Pancreas (tissue), 10 donors: ENCODE measurements at regions not wholly inside any gene's neighbourhood (a gene's known extent, or its start where the extent isn't known, plus 50 kb on each side); places are given as distances from the start of the nearest gene placed in this dataset.

Experiments used
- ATAC-seq, 4 donors: fragments of 200-7000 bp; cut with Tn5 transposase; one replicate each; pipeline versions ENCODE4 v1.8.0 to v1.9.1; 2020; ENCODE audit warnings: mild to moderate bottlenecking in 4 of 4, moderate library complexity in 4 of 4
- DNase-seq, 6 donors: peaks; one replicate each; pipeline ENCODE4 v3.0.0-alpha.2; 2020
- FAIRE-seq: peaks from 2 replicates; lab custom pipeline; 2012; peaks lifted over from hg19 to GRCh38; lab: Jason Lieb, UNC
- H3K27ac ChIP-seq, 4 donors: fragments of 200-600 bp; sonication (generic); 1 replicate in 3 of 4; 2 replicates in 1 of 4; pipeline versions ENCODE4 v1.5.0 to v1.8.0; 2020
- H3K27me3 ChIP-seq, 4 donors: fragments of 200-600 bp; one replicate each; pipeline ENCODE4 v1.8.0; 2021
- H3K36me3 ChIP-seq, 3 donors: fragments of 200-600 bp; sonication (generic) in 1 of 3; one replicate each; pipeline versions ENCODE4 v1.5.0 to v1.8.0; 2020 to 2021
- H3K4me1 ChIP-seq, 3 donors: fragments of 200-600 bp; one replicate each; pipeline ENCODE4 v1.8.0; 2021
- H3K4me3 ChIP-seq, 4 donors: fragments of 200-600 bp; sonication (generic) in 2 of 4; one replicate each; pipeline versions ENCODE4 v1.5.0 to v1.8.0; 2020 to 2021
- H3K9me3 ChIP-seq, 4 donors: fragments of 200-600 bp; one replicate each; pipeline ENCODE4 v1.8.0; 2021
- CTCF ChIP-seq, 4 donors: fragments of 200-600 bp; sonication (generic) in 3 of 4; IDR thresholded peaks; one replicate each; pipeline versions ENCODE4 v1.5.0 to v1.8.0; 2021; ENCODE audit warnings: antibody characterized with exemption in 4 of 4
- WGBS, 2 donors: extraction: QIAGEN DNeasy Blood & Tissue Kit; methylation state at CpG; one replicate each; pipeline ENCODE4 v1.1.7; 2013; 5-methylcytosine and 5-hydroxymethylcytosine counted together
- intact Hi-C, 3 donors: fragments of 100-400 bp; cut with DNase I; formaldehyde crosslinking; loops; one replicate each; pipeline versions ENCODE4 v1.11.1 to v1.14.2; 2022
- donor health status: healthy with polysubstance abuse.
- donor health status: DM: no; HTN: no; CAD: no; lungs with moderate emphysema.
- donor health status: DM: no; HTN: no; CAD: no.
- donor health status: control.
- donor health status: control.
- donor health status: Bipolar disorder and iron deficiency.
- donor health status: DM: yes; HTN: yes; CAD: no.
- donor health status: DM: no; HTN: no; CAD: no.
- donor health status: DM: no; HTN: no; CAD: no.
- donor health status: DM: yes; HTN: yes; CAD: no.

GRCh38 chr9:86664603-86665002, 282.7 kb downstream of the GAS1 start:
- no peaks in the 10 kb centered on the region for H3K27me3 ChIP-seq
- WGBS, 2 donors: 74 to 75% methylated on average over 7 of the region's 7 CpGs
- H3K36me3 ChIP-seq: no peaks in the 10 kb centered on the region
- no peak for TF ChIP-seq CTCF (IDR thresholded peaks at IDR 0.05)
- H3K9me3 ChIP-seq: no peaks in the 10 kb centered on the region
- no peak for ATAC-seq
- intact Hi-C loops: no loop called here
- FAIRE-seq: no peak
- no peak overlapping the region for H3K4me3 ChIP-seq
- H3K27ac ChIP-seq: no peak overlapping the region
- H3K4me1 ChIP-seq: no peaks in the 10 kb centered on the region
- no peak for DNase-seq

GRCh38 chr9:86663905-86664304, 283.4 kb downstream of the GAS1 start:
- Histone ChIP-seq H3K4me1 (no peaks in the 10 kb centered on the region), H3K9me3 (no peaks in the 10 kb centered on the region), H3K36me3 (no peaks in the 10 kb centered on the region), H3K4me3 (no peak overlapping the region), H3K27me3 (no peaks in the 10 kb centered on the region), H3K27ac (no peak overlapping the region)
- no peak for TF ChIP-seq CTCF (IDR thresholded peaks at IDR 0.05)
- intact Hi-C loops: no loop called here
- no peak for FAIRE-seq
- 81 to 85% methylated on average over 2 of the region's 2 CpGs for WGBS, 2 donors
- DNase-seq: no peak
- no peak for ATAC-seq

GRCh38 chr9:86662890-86663468, 284.3 kb downstream of the GAS1 start:
- no peak for TF ChIP-seq CTCF (IDR thresholded peaks at IDR 0.05)
- H3K9me3 ChIP-seq: no peaks in the 10 kb centered on the region
- H3K4me3 ChIP-seq: no peak overlapping the region
- 93 to 95% methylated on average over 2 of the region's 2 CpGs for WGBS, 2 donors
- H3K27ac ChIP-seq: no peak overlapping the region
- FAIRE-seq (no peak), ATAC-seq (no peak), DNase-seq (no peak)
- H3K36me3 ChIP-seq: no peaks in the 10 kb centered on the region
- intact Hi-C loops: no loop called here
- no peaks in the 10 kb centered on the region for H3K4me1 ChIP-seq
- no peaks in the 10 kb centered on the region for H3K27me3 ChIP-seq

GRCh38 chr9:86660146-86660943, 287.0 kb downstream of the GAS1 start:
- 66% methylated on average over 7 of the region's 7 CpGs for WGBS, 2 donors
- no peak overlapping the region for H3K27ac ChIP-seq
- H3K4me3 ChIP-seq: no peak overlapping the region
- DNase-seq: no peak
- no peaks in the 10 kb centered on the region for H3K36me3 ChIP-seq
- no peaks in the 10 kb centered on the region for H3K9me3 ChIP-seq
- H3K27me3 ChIP-seq: no peaks in the 10 kb centered on the region
- H3K4me1 ChIP-seq: no peaks in the 10 kb centered on the region
- no peak for TF ChIP-seq CTCF (IDR thresholded peaks at IDR 0.05)
- intact Hi-C loops: no loop called here
- peak in 1 of 4 donors; percentile 43 for ATAC-seq
- no peak for FAIRE-seq
